ENCODE measurements at regions not wholly inside any gene's neighbourhood (a gene's known extent, or its start where the extent isn't known, plus 50 kb on each side); places are given as distances from the start of the nearest gene placed in this dataset.
"Not testable (repeated sequence)": the region's sequence is repeated elsewhere in the genome, so short reads cannot be mapped to it uniquely, and the experiment has no call there.

GRCh38 chr12:97711392-97711791, 248.8 kb downstream of the RMST start:
- FAIRE-seq: no peak
- DNase-seq (ENCODE audit: low spot score in 2 of 2): no peak

DNA sequence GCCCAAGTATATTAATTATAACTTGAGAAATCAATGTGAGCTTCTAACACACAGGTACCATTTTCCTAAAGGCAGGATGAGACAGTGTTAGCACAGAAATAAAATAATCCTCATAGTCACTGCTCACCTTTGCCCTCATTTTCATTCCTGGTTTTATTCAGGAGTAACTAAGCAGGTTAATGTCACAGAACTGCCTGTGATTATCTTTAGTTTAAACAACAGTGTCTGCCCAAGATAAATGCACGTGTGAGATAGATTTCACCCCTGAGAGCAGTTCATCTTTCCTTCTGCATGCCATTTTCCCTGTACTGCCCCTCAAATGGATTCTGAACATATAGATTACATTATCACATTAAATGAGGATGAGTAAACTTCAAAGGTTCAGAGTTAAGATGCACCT, 250.7 kb downstream of the RMST start:
- no peak for DNase-seq (ENCODE audit: low spot score in 2 of 2)
- FAIRE-seq: no peak

- DNase-seq (ENCODE audit: low spot score in 2 of 2) (no peak), FAIRE-seq (no peak)
These were observed 251.5 kb downstream of the RMST start for GRCh38 chr12:97714107-97714563.

DNA sequence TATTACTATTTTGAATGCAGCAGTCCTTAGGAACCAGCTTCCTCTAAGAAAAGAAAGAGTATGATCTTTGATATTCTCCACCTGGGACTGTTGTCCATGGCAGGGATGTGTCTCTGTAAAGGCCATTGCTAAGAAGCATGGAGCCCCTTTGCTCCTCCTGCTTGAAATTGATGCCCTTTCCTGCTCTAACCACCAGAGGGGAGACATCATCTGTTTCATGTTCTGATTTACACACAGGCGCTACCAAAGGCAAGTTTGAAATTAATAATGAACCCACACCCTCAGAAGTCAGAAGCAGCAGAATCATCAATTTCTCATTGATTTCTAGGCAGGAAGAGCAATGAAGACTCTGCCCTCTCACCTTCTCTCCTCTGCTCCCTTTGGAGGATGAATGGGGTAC, 253.8 kb downstream of the RMST start:
- no peak for FAIRE-seq
- no peak for DNase-seq (ENCODE audit: low spot score in 2 of 2)

DNA sequence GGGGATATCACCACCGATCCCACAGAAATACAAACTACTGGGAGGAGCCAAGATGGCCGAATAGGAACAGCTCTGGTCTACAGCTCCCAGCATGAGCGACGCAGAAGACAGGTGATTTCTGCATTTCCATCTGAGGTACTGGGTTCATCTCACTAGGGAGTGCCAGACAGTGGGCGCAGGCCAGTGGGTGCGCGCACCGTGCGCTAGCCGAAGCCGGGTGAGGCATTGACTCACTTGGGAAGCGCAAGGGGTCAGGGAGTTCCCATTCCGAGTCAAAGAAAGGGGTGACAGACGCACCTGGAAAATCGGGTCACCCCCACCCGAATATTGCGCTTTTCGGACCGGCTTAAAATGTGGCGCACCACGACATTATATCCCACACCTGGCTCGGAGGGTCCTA, 261.2 kb downstream of the RMST start:
- not testable (repeated sequence) for DNase-seq (ENCODE audit: low spot score in 2 of 2); FAIRE-seq

DNA sequence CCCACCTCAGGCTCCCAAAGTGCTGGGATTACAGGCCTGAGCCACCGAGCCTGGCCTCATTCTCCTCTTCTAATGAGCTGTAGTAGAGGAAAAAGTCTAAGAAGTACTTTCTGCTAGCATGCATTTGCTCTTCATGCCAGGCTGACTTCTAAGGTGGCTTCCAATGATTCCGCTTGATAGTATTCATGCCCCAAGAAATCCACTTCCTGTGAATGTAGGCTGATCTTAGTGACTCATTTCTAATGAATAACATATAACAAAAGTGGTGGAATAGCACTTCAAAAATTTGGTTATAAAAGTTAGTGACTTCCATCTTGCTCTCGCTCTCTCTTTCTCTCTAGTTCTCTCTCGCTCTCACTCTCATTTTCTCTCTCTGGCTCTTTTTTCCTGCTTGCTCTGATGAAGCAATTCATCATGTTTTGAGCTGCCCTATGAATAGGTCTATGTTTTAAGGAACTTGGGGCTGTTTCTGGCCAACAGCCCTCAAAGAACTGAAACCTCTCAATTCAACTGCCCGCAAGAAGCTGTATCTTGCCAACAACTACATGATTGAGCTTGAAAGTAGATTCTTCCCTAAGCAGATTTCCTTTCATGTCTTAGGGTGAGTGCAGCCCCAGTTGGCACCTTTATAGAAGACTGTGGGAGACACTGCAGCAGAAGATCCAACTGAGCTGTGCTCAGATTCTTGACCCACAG, 282.9 kb downstream of the RMST start:
- no peak for FAIRE-seq
- DNase-seq (ENCODE audit: low spot score in 2 of 2): no peak

GRCh38 chr12:97748298-97748697, 285.7 kb downstream of the RMST start:
- FAIRE-seq (no peak), DNase-seq (ENCODE audit: low spot score in 2 of 2) (no peak)

GRCh38 chr12:97751704-97752103, 289.1 kb downstream of the RMST start:
- FAIRE-seq (no peak), DNase-seq (ENCODE audit: low spot score in 2 of 2) (no peak)

- FAIRE-seq (no peak), DNase-seq (ENCODE audit: low spot score in 2 of 2) (no peak)
These were observed 289.5 kb downstream of the RMST start for GRCh38 chr12:97752129-97752528.

DNA sequence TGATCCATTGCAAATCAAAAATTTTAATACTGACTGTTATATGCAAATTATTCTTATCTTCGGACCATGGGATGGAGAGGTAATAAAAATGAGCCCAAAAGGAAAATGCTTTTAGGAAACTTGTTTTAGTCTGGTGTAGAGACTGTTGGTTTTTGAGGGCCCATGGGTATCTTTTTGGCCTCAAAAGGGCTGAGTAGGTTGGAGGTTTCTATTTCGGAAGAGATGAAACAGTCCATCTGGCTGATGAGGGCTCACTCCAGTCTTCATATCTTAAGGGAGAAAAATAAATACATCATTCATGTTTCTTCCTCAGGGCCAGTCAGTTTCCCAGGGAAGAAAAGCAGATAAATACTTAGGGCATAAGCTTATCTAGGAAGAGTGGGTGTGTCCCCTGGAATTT, 290.7 kb downstream of the RMST start:
- FAIRE-seq: no peak
- DNase-seq (ENCODE audit: low spot score in 2 of 2): no peak

DNA sequence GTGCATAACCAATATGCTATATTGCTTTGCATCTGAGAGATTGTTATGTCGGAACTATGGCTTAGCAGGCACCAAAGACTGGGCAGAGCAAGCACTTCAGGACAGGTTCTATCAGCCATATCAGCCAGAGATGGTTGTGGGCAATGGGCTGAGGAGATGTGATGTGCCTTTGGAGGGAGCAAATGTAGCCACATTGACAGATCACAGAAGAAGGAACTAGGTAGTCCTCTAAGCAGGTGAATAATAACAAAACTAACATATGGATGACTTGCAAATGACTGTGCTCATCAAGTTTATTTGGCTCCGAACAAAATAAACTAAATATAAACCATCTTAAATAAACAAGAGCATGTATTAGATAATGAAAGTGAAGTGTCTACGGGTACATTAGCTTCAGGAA, 291.7 kb downstream of the RMST start:
- no peak for DNase-seq (ENCODE audit: low spot score in 2 of 2)
- no peak for FAIRE-seq

DNA sequence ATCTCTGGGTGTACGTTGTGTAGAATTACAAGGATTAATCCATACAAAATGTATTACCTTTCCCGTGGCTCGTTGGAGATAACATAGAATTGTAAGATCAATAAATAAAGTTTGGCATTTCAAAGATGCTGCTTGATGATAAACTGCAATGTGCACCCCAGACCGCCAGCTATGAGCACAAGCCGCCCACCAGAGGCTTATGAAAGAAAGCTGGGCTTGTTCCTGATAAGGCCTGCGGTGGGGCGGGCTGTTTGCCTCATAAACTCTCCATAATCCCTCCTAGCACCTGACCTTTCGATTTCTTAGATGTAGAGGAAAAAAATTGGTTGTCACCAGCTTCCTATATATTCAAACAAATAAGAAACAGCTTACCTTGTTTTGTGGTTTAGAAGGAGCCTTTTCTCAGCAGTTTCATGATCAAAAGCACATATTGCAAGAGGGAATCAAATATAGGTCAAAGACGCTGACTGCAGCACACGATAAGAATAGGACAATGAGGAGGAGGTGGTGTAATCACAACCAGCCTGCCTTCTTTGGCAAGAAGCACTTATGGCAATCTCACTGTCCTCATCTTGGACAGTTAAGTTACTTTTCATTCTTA, 293.6 kb downstream of the RMST start:
- FAIRE-seq (no peak), DNase-seq (ENCODE audit: low spot score in 2 of 2) (no peak)

DNA sequence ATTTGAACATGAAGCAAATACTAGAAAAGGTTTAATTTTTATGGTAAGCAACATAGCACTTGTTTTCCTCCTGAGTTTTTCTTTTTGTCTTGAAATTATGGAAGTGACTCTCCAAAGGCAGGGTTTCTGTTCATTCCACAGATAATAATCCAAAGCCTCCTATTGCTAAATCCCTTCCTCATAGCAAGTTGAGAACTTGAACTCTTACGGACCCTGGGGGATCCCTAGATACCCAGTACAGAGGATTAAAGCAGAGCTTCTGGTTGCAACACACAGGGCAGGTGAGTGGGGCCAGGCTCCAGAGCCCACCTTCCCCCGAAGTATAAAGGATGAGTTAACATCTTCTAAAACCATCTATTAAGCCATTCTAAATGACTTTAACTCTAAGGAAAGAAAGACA, 294.1 kb downstream of the RMST start:
- FAIRE-seq (no peak), DNase-seq (ENCODE audit: low spot score in 2 of 2) (no peak)

- DNase-seq (ENCODE audit: low spot score in 2 of 2) (no peak), FAIRE-seq (no peak)
These were observed 295.0 kb downstream of the RMST start for GRCh38 chr12:97757481-97758193.

DNA sequence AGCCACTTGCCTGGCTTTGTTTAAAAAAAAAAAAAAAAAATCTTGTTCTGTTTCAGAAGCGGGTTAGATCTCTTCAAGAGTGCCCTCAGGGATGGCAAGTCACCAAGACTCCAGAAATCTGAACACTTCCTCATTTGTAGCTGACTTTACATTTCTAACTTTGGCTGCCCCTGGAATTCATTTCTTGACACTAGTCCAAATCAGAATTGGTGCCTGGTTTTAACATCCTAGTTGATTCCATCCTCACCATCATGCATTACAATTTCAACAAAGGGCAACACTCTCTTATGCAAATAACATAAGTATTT, 295.5 kb downstream of the RMST start:
- FAIRE-seq: no peak
- DNase-seq (ENCODE audit: low spot score in 2 of 2): no peak

GRCh38 chr12:97758586-97758985, 296.0 kb downstream of the RMST start:
- FAIRE-seq: no peak
- DNase-seq (ENCODE audit: low spot score in 2 of 2): no peak

DNA sequence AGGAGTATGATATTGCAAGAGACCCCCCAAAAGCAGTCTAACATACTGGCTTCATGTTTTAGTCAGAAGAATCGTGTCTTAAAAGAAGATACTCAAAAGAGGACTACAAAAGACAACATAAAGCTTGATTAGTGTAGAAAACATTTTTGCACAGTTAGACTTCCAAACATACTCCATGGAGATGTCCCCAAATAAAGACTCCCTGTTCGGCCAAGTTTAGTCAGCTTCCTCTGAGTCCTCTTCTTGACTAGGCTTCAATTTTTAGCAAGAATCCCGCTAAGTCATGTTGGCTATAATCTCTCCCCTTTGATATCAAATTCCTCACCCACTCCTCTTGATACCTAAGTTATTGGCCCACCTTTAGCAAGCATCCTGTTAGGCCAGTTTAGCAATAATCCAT, 298.0 kb downstream of the RMST start:
- DNase-seq (ENCODE audit: low spot score in 2 of 2) (no peak), FAIRE-seq (no peak)

GRCh38 chr12:97763113-97763512, 300.5 kb downstream of the RMST start:
- FAIRE-seq: no peak
- DNase-seq (ENCODE audit: low spot score in 2 of 2): no peak

DNA sequence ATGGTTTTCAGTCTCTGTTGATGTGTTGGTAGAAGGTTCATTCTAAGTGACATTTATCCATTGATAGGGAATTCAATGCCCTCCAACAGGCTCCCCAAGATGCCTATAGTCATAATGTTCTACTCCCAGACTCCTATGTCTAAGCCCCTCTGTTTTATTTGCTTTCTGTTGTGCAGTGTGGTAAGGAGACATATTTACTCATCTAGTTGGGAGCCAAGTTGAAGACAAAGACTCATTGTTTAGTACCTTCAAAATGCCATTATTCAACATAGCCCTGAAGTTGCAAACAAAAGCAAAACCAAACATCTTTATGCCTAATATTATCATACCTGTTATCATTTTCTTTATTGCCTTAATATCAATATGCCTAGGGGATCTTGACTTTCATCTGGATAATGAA, 302.1 kb downstream of the RMST start:
- DNase-seq (ENCODE audit: low spot score in 2 of 2): no peak
- FAIRE-seq: no peak

- no peak for FAIRE-seq
These were observed 304.7 kb downstream of the RMST start for GRCh38 chr12:97767347-97767746.

DNA sequence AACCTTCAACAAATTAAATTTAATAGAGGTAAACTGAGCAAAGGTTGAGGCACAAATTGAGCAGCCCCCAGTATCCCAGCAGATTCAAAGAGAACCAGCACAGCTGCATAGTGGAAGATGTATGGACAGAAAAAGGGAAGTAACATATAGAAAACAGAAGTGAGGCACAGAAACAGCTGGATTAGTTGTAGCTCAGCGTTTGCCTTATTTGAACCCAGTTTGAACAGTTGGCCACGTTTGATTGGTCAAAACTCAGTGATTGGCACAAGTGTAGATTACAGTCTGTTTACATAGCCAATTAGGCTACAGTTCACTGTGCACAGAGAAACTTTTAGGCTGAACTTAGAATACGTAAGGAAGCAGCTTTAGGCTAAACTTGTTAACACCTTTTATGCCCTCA, 315.5 kb downstream of the RMST start:
- FAIRE-seq: no peak
- no peak for DNase-seq (ENCODE audit: low spot score in 2 of 2)

More at GRCh38 chr12:97767347-97767746, 304.7 kb downstream of the RMST start:
- DNase-seq (ENCODE audit: low spot score in 2 of 2): no peak

DNA sequence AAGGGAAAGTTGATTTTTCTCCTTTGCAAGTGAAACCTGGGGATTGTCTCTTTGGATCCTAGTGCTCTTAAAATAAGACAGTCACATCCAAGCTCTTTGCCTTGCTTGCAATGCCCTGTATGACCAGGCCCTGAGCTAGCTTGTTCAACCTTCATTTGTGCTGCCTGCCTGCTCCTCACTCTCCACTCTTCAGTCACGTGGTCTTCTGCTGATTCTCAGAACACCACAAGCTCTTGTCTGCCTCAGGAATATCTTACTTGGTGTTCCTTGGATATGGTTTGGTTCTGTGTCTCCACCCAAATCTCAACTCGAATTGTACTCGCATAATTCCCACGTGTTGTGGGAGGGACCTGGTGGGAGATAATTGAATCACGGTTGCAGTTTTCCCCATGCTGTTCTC, 318.7 kb downstream of the RMST start:
- DNase-seq (ENCODE audit: low spot score in 2 of 2): no peak
- no peak for FAIRE-seq
